GM12873 (cell line): ENCODE measurements at regions not wholly inside any gene's neighbourhood (a gene's known extent, or its start where the extent isn't known, plus 50 kb on each side); places are given as distances from the start of the nearest gene placed in this dataset.

Source experiments
- CTCF ChIP-seq: IDR thresholded peaks from 2 replicates; pipeline ENCODE4 v1.5.1; 2012; ENCODE audit warnings: low read depth, mild to moderate bottlenecking, moderate library complexity, low read length, control low read depth; ENCODE audit not compliant: insufficient read depth; ENCODE audit errors: missing control alignments

GRCh38 chr4:43550981-43551627 is 658.6 kb downstream of the GRXCR1 start:
- no peak for TF ChIP-seq CTCF

GRCh38 chr4:43556262-43556661 is 663.7 kb downstream of the GRXCR1 start:
- no peak for TF ChIP-seq CTCF

GRCh38 chr4:43560047-43560446 is 667.5 kb downstream of the GRXCR1 start:
- TF ChIP-seq CTCF, result no peak

- TF ChIP-seq CTCF, result no peak
Observed at GRCh38 chr4:43564107-43564506, 671.6 kb downstream of the GRXCR1 start.

GRCh38 chr4:43564591-43564990 is 672.1 kb downstream of the GRXCR1 start:
- no peak for TF ChIP-seq CTCF

- TF ChIP-seq CTCF, result no peak
Observed at GRCh38 chr4:43567644-43568043, 675.1 kb downstream of the GRXCR1 start.

- no peak for TF ChIP-seq CTCF
Observed at GRCh38 chr4:43586813-43587212, 694.3 kb downstream of the GRXCR1 start.
